ENCODE measurements at regions not wholly inside any gene's neighbourhood (a gene's known extent, or its start where the extent isn't known, plus 50 kb on each side); places are given as distances from the start of the nearest gene placed in this dataset.

DNA sequence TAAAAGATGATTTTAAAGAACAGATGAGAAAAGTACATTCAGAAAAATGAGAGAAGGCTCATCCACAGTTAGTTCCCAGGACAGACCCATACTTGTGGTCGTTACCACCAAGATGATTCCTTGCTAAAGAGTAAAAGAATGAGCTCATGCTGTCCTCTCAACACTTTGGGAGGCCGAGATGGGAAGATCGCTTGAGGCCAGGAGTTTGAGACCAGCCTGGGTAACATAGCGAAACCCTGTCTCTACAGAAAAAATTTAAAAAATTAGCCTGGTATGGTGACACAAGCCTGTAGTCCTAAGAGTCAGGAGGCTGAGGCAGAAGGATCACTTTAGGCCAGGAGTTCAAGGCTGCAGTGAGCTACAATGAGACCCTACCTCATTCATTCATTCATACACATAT, 60.7 kb upstream of the CNEP1R1 start:
- no peaks in the 10 kb centered on the region for H3K36me3 ChIP-seq (ENCODE audit: control insufficient read depth in 2 of 2, insufficient read depth in 2 of 2, low read length in 1 of 2)
- no peak overlapping the region for H3K4me3 ChIP-seq
- intact Hi-C loops (cut with micrococcal nuclease; ENCODE audit: unreplicated experiment) (no loop called here), in situ Hi-C loops (cut with MboI) (no loop called here)
- no peaks in the 10 kb centered on the region for H3K9me3 ChIP-seq (replicated peaks; ENCODE audit: control insufficient read depth, insufficient read depth, low read length)
- FAIRE-seq (no peak), ATAC-seq (no peak), DNase-seq (ENCODE audit: low read depth, low spot score) (no peak)
- RAD21 ChIA-PET (ENCODE audit: unreplicated experiment): no interaction called here
- POLR2A ChIA-PET: no interaction called here
- H3K4me2 ChIP-seq (ENCODE audit: control insufficient read depth, insufficient read depth): no peak overlapping the region
- no TSS peak for BruUV-seq (replicated peaks)
- H3K79me2 ChIP-seq (ENCODE audit: control insufficient read depth, insufficient read depth, low read length): no peaks in the 10 kb centered on the region
- WGBS (ENCODE audit: insufficient coverage, insufficient replicate concordance, low lambda C conversion rate, missing lambda C conversion rate): 42% methylated on average over 4 of the region's 4 CpGs
- TF ChIP-seq ETV6 (conservative IDR thresholded peaks at IDR 0.05 in 1 of 2, IDR thresholded peaks at IDR 0.05 in 1 of 2; ENCODE audit: borderline replicate concordance in 1 of 2, low read depth in 1 of 2) (no peak), MXI1 (IDR thresholded peaks at IDR 0.05; ENCODE audit: low read depth, low read length) (no peak), BRCA1 (IDR thresholded peaks at IDR 0.05; ENCODE audit: low read depth, low read length) (no peak), HCFC1 (IDR thresholded peaks at IDR 0.05; ENCODE audit: low read length) (no peak), SPI1 (IDR thresholded peaks at IDR 0.05; ENCODE audit: borderline replicate concordance, insufficient read depth, low read depth, low read length) (no peak)
- TF ChIP-seq, protein P1, sequence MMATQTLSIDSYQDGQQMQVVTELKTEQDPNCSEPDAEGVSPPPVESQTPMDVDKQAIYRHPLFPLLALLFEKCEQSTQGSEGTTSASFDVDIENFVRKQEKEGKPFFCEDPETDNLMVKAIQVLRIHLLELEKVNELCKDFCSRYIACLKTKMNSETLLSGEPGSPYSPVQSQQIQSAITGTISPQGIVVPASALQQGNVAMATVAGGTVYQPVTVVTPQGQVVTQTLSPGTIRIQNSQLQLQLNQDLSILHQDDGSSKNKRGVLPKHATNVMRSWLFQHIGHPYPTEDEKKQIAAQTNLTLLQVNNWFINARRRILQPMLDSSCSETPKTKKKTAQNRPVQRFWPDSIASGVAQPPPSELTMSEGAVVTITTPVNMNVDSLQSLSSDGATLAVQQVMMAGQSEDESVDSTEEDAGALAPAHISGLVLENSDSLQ (IDR thresholded peaks at IDR 0.05): no peak
- peaks cover under 1 to 4% of the 10 kb centered on the region in 2 experiments; a peak in 3 of 4 replicates for H3K27me3 ChIP-seq (replicated peaks in 1 of 2; ENCODE audit: control insufficient read depth in 2 of 2, insufficient read depth in 2 of 2, low read length in 1 of 2)
- no peaks in the 10 kb centered on the region for H4K20me1 ChIP-seq (ENCODE audit: control insufficient read depth, insufficient read depth)
- CTCF ChIA-PET: no interaction called here
- SMC1A ChIA-PET (ENCODE audit: uncharacterized antibody, unreplicated experiment): no interaction called here
- H3K9ac ChIP-seq (ENCODE audit: control insufficient read depth, insufficient read depth, low read length): no peak overlapping the region
- H3K4me1 ChIP-seq (ENCODE audit: control insufficient read depth, insufficient read depth, low read length): no peaks in the 10 kb centered on the region
- no peak overlapping the region for H3K27ac ChIP-seq (ENCODE audit: control insufficient read depth, insufficient read depth)
- H2AFZ ChIP-seq (ENCODE audit: control insufficient read depth, low read depth, low read length): no peak overlapping the region

DNA sequence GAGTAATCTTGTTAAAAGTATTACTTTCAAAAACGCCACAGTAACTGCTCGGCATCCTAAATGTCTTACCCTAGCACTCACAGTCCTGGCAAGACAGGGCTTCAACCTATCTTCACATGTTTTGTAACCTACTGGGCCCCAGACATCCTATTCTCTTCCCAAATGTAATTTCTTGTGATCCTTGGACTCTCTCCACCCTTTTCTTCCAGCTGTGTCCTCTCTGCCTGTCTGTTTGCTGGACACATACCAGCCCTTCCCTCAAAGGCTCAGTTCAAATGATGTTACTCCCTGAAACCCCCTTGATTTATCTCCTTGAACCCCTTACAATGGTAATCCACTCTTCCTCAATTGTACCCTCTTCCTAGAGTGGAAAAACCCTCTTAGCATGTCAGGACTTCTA, 60.1 kb upstream of the CNEP1R1 start:
- H3K9me3 ChIP-seq (replicated peaks; ENCODE audit: control insufficient read depth, insufficient read depth, low read length): no peaks in the 10 kb centered on the region
- H3K4me3 ChIP-seq: no peak overlapping the region
- FAIRE-seq (no peak), ATAC-seq (no peak), DNase-seq (ENCODE audit: low read depth, low spot score) (no peak)
- in situ Hi-C loops (cut with MboI): no loop called here
- H3K9ac ChIP-seq (ENCODE audit: control insufficient read depth, insufficient read depth, low read length): no peak overlapping the region
- H3K79me2 ChIP-seq (ENCODE audit: control insufficient read depth, insufficient read depth, low read length): no peaks in the 10 kb centered on the region
- no TSS peak for BruUV-seq (replicated peaks)
- ChIA-PET CTCF (interaction anchor here (0.6 kb wide), 1 partner anchor 249 kb away, joined by 3 read pairs; no protein-coding TSS in a partner anchor), SMC1A (ENCODE audit: uncharacterized antibody, unreplicated experiment) (no interaction called here), RAD21 (ENCODE audit: unreplicated experiment) (no interaction called here), POLR2A (no interaction called here)
- intact Hi-C loops (cut with micrococcal nuclease; ENCODE audit: unreplicated experiment): no loop called here
- H3K36me3 ChIP-seq (ENCODE audit: control insufficient read depth in 2 of 2, insufficient read depth in 2 of 2, low read length in 1 of 2): no peaks in the 10 kb centered on the region
- 16% methylated on average over 2 of the region's 2 CpGs for WGBS (ENCODE audit: insufficient coverage, insufficient replicate concordance, low lambda C conversion rate, missing lambda C conversion rate)
- H3K4me1 ChIP-seq (ENCODE audit: control insufficient read depth, insufficient read depth, low read length): no peaks in the 10 kb centered on the region
- no peak overlapping the region for H3K27ac ChIP-seq (ENCODE audit: control insufficient read depth, insufficient read depth)
- no peaks in the 10 kb centered on the region for H4K20me1 ChIP-seq (ENCODE audit: control insufficient read depth, insufficient read depth)
- H3K4me2 ChIP-seq (ENCODE audit: control insufficient read depth, insufficient read depth): no peak overlapping the region
- peaks cover 3 to 7% of the 10 kb centered on the region in 2 experiments; a peak in 3 of 4 replicates for H3K27me3 ChIP-seq (replicated peaks in 1 of 2; ENCODE audit: control insufficient read depth in 2 of 2, insufficient read depth in 2 of 2, low read length in 1 of 2)
- no peak overlapping the region for H2AFZ ChIP-seq (ENCODE audit: control insufficient read depth, low read depth, low read length)
- TF ChIP-seq, protein P2, sequence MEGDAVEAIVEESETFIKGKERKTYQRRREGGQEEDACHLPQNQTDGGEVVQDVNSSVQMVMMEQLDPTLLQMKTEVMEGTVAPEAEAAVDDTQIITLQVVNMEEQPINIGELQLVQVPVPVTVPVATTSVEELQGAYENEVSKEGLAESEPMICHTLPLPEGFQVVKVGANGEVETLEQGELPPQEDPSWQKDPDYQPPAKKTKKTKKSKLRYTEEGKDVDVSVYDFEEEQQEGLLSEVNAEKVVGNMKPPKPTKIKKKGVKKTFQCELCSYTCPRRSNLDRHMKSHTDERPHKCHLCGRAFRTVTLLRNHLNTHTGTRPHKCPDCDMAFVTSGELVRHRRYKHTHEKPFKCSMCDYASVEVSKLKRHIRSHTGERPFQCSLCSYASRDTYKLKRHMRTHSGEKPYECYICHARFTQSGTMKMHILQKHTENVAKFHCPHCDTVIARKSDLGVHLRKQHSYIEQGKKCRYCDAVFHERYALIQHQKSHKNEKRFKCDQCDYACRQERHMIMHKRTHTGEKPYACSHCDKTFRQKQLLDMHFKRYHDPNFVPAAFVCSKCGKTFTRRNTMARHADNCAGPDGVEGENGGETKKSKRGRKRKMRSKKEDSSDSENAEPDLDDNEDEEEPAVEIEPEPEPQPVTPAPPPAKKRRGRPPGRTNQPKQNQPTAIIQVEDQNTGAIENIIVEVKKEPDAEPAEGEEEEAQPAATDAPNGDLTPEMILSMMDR (IDR thresholded peaks at IDR 0.05 in 2 of 3, conservative IDR thresholded peaks at IDR 0.05 in 1 of 3; ENCODE audit: control insufficient read depth in 2 of 3, extremely low read depth in 1 of 3, insufficient read depth in 1 of 3, low read depth in 3 of 3, low read length in 3 of 3): no peak
- TF ChIP-seq CBFB (IDR thresholded peaks at IDR 0.05; ENCODE audit: low read depth) (no peak), SMARCA5 (IDR thresholded peaks at IDR 0.05) (no peak), IKZF1 (conservative IDR thresholded peaks at IDR 0.05) (no peak), TCF12 (IDR thresholded peaks at IDR 0.05; ENCODE audit: low read depth, low read length) (no peak)
- TF ChIP-seq, protein P3, sequence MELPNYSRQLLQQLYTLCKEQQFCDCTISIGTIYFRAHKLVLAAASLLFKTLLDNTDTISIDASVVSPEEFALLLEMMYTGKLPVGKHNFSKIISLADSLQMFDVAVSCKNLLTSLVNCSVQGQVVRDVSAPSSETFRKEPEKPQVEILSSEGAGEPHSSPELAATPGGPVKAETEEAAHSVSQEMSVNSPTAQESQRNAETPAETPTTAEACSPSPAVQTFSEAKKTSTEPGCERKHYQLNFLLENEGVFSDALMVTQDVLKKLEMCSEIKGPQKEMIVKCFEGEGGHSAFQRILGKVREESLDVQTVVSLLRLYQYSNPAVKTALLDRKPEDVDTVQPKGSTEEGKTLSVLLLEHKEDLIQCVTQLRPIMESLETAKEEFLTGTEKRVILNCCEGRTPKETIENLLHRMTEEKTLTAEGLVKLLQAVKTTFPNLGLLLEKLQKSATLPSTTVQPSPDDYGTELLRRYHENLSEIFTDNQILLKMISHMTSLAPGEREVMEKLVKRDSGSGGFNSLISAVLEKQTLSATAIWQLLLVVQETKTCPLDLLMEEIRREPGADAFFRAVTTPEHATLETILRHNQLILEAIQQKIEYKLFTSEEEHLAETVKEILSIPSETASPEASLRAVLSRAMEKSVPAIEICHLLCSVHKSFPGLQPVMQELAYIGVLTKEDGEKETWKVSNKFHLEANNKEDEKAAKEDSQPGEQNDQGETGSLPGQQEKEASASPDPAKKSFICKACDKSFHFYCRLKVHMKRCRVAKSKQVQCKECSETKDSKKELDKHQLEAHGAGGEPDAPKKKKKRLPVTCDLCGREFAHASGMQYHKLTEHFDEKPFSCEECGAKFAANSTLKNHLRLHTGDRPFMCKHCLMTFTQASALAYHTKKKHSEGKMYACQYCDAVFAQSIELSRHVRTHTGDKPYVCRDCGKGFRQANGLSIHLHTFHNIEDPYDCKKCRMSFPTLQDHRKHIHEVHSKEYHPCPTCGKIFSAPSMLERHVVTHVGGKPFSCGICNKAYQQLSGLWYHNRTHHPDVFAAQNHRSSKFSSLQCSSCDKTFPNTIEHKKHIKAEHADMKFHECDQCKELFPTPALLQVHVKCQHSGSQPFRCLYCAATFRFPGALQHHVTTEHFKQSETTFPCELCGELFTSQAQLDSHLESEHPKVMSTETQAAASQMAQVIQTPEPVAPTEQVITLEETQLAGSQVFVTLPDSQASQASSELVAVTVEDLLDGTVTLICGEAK (IDR thresholded peaks at IDR 0.05; ENCODE audit: borderline replicate concordance): no peak

All from GM12878 (cell line).